ENCODE measurements at regions not wholly inside any gene's neighbourhood (a gene's known extent, or its start where the extent isn't known, plus 50 kb on each side); places are given as distances from the start of the nearest gene placed in this dataset.

- no peak for TF ChIP-seq CTCF (IDR thresholded peaks at IDR 0.05)
- no peak for TF ChIP-seq POLR2AphosphoS5 (IDR thresholded peaks at IDR 0.05)
- no peak for TF ChIP-seq EP300 (IDR thresholded peaks at IDR 0.05)
Observed at GRCh38 chr20:48393737-48394314, 434.0 kb downstream of the PREX1 start.
